GM23338 (cell line): ENCODE measurements at regions not wholly inside any gene's neighbourhood (a gene's known extent, or its start where the extent isn't known, plus 50 kb on each side); places are given as distances from the start of the nearest gene placed in this dataset.

ENCODE experiments used
- CREB1 ChIP-seq: fragments of 250-450 bp; sonication (Bioruptor Pico); IDR thresholded peaks from 2 replicates; pipeline ENCODE4 v1.5.0; 2020; ENCODE audit warnings: low read depth, mild to moderate bottlenecking, moderate library complexity
- EZH2 ChIP-seq: fragments of 200-600 bp; sonication (generic); IDR thresholded peaks from one replicate; pipeline ENCODE4 v1.8.0; 2017; ENCODE audit warnings: antibody characterized with exemption, mild to moderate bottlenecking, low read depth; ENCODE audit not compliant: unreplicated experiment
- EZH2phosphoT487 ChIP-seq: fragments of 200-600 bp; sonication (generic); IDR thresholded peaks from one replicate; pipeline ENCODE4 v1.8.1; 2018; ENCODE audit warnings: antibody characterized with exemption; ENCODE audit not compliant: unreplicated experiment
- POLR2AphosphoS5 ChIP-seq: IDR thresholded peaks from 2 replicates; pipeline ENCODE4 v1.6.1; 2016; ENCODE audit warnings: antibody characterized with exemption, low read depth
- TF ChIP-seq, protein P1 (sequence below), 2 experiments: fragments of 200-600 bp in 1 of 2; sonication (generic) in 1 of 2; conservative IDR thresholded peaks; 2 replicates each; pipeline versions ENCODE4 v1.5.1 to v1.6.1; 2016 to 2017; ENCODE audit warnings: antibody characterized with exemption in 2 of 2, low read depth in 2 of 2, mild to moderate bottlenecking in 2 of 2, moderate library complexity in 1 of 2
- TF ChIP-seq, protein P2 (sequence below): IDR thresholded peaks from 2 replicates; pipeline ENCODE4 v1.6.1; 2016; ENCODE audit warnings: antibody characterized with exemption
- TF ChIP-seq, protein P3 (sequence below): IDR thresholded peaks from one replicate; pipeline ENCODE4 v1.6.1; 2018; ENCODE audit warnings: antibody characterized with exemption; ENCODE audit not compliant: unreplicated experiment

DNA sequence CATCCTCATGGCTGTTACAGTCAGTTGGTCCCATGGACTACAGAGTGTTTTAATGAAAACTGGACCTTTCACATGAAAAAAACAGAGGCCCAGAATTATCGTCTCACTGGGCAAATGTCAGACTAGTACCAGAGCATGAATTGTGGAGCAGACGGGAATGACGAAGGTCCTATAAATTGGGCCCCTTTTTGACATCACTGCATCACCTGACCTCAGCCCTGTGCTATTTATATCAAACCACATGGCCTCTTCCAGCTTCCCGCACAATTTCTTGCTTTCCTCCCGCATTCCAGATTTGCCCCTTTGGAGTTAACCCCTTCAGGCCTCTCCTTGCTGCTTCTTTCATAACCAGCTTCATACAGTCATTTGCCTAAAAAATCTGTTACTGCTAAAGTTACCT is 301.7 kb downstream of the ATPSCKMT start:
- TF ChIP-seq EZH2 (no peak), EZH2phosphoT487 (no peak), POLR2AphosphoS5 (no peak), CREB1 (CRISPR knock-in tag) (no peak)
- TF ChIP-seq, protein P1, sequence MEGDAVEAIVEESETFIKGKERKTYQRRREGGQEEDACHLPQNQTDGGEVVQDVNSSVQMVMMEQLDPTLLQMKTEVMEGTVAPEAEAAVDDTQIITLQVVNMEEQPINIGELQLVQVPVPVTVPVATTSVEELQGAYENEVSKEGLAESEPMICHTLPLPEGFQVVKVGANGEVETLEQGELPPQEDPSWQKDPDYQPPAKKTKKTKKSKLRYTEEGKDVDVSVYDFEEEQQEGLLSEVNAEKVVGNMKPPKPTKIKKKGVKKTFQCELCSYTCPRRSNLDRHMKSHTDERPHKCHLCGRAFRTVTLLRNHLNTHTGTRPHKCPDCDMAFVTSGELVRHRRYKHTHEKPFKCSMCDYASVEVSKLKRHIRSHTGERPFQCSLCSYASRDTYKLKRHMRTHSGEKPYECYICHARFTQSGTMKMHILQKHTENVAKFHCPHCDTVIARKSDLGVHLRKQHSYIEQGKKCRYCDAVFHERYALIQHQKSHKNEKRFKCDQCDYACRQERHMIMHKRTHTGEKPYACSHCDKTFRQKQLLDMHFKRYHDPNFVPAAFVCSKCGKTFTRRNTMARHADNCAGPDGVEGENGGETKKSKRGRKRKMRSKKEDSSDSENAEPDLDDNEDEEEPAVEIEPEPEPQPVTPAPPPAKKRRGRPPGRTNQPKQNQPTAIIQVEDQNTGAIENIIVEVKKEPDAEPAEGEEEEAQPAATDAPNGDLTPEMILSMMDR (conservative IDR thresholded peaks at IDR 0.05; ENCODE audit: low read depth in 2 of 2), result no peak
- TF ChIP-seq, protein P2, sequence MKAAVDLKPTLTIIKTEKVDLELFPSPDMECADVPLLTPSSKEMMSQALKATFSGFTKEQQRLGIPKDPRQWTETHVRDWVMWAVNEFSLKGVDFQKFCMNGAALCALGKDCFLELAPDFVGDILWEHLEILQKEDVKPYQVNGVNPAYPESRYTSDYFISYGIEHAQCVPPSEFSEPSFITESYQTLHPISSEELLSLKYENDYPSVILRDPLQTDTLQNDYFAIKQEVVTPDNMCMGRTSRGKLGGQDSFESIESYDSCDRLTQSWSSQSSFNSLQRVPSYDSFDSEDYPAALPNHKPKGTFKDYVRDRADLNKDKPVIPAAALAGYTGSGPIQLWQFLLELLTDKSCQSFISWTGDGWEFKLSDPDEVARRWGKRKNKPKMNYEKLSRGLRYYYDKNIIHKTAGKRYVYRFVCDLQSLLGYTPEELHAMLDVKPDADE, result no peak
- TF ChIP-seq, protein P3, sequence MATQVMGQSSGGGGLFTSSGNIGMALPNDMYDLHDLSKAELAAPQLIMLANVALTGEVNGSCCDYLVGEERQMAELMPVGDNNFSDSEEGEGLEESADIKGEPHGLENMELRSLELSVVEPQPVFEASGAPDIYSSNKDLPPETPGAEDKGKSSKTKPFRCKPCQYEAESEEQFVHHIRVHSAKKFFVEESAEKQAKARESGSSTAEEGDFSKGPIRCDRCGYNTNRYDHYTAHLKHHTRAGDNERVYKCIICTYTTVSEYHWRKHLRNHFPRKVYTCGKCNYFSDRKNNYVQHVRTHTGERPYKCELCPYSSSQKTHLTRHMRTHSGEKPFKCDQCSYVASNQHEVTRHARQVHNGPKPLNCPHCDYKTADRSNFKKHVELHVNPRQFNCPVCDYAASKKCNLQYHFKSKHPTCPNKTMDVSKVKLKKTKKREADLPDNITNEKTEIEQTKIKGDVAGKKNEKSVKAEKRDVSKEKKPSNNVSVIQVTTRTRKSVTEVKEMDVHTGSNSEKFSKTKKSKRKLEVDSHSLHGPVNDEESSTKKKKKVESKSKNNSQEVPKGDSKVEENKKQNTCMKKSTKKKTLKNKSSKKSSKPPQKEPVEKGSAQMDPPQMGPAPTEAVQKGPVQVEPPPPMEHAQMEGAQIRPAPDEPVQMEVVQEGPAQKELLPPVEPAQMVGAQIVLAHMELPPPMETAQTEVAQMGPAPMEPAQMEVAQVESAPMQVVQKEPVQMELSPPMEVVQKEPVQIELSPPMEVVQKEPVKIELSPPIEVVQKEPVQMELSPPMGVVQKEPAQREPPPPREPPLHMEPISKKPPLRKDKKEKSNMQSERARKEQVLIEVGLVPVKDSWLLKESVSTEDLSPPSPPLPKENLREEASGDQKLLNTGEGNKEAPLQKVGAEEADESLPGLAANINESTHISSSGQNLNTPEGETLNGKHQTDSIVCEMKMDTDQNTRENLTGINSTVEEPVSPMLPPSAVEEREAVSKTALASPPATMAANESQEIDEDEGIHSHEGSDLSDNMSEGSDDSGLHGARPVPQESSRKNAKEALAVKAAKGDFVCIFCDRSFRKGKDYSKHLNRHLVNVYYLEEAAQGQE, result no peak
